ENCODE measurements at regions not wholly inside any gene's neighbourhood (a gene's known extent, or its start where the extent isn't known, plus 50 kb on each side); places are given as distances from the start of the nearest gene placed in this dataset.

GRCh38 chr14:43252866-43253265 lies 1254.2 kb downstream of the FSCB start:
- H3K4me1 ChIP-seq (ENCODE audit: insufficient read depth, low read length, poor library complexity, severe bottlenecking) = no peaks in the 10 kb centered on the region
- no TSS peak for BruUV-seq (replicated peaks)
- intact Hi-C loops (cut with micrococcal nuclease; ENCODE audit: unreplicated experiment) = no loop called here
- H3K4me3 ChIP-seq (ENCODE audit: low read depth, low read length, poor library complexity, severe bottlenecking) = no peak overlapping the region
- H3K36me3 ChIP-seq (ENCODE audit: insufficient read depth, low read length, poor library complexity, severe bottlenecking) = no peaks in the 10 kb centered on the region
- H3K9me3 ChIP-seq (ENCODE audit: low read depth, low read length, poor library complexity, severe bottlenecking) = no peaks in the 10 kb centered on the region
- no peak for DNase-seq (ENCODE audit: low spot score)
- H3K27ac ChIP-seq (ENCODE audit: low read depth, low read length, poor library complexity, severe bottlenecking) = no peak overlapping the region
- ChIA-PET CTCF (no interaction called here), POLR2A (ENCODE audit: low non-redundant PET) (no interaction called here)
- H3K27me3 ChIP-seq (replicated peaks; ENCODE audit: insufficient read depth, low read depth, low read length, poor library complexity) = no peaks in the 10 kb centered on the region
- TF ChIP-seq EZH2 (IDR thresholded peaks at IDR 0.05; ENCODE audit: borderline replicate concordance, low read depth, low read length, poor library complexity, severe bottlenecking) (no peak), CTCF (conservative IDR thresholded peaks at IDR 0.05; ENCODE audit: low read depth, low read length) (no peak)

GRCh38 chr14:43249591-43249990 lies 1257.5 kb downstream of the FSCB start:
- no peak overlapping the region for H3K4me3 ChIP-seq (ENCODE audit: low read depth, low read length, poor library complexity, severe bottlenecking)
- no peaks in the 10 kb centered on the region for H3K9me3 ChIP-seq (ENCODE audit: low read depth, low read length, poor library complexity, severe bottlenecking)
- H3K36me3 ChIP-seq (ENCODE audit: insufficient read depth, low read length, poor library complexity, severe bottlenecking) = no peaks in the 10 kb centered on the region
- TF ChIP-seq EZH2 (IDR thresholded peaks at IDR 0.05; ENCODE audit: borderline replicate concordance, low read depth, low read length, poor library complexity, severe bottlenecking) (no peak), CTCF (conservative IDR thresholded peaks at IDR 0.05; ENCODE audit: low read depth, low read length) (no peak)
- DNase-seq (ENCODE audit: low spot score) = no peak
- no peak overlapping the region for H3K27ac ChIP-seq (ENCODE audit: low read depth, low read length, poor library complexity, severe bottlenecking)
- intact Hi-C loops (cut with micrococcal nuclease; ENCODE audit: unreplicated experiment) = no loop called here
- ChIA-PET POLR2A (ENCODE audit: low non-redundant PET) (no interaction called here), CTCF (no interaction called here)
- no peaks in the 10 kb centered on the region for H3K27me3 ChIP-seq (replicated peaks; ENCODE audit: insufficient read depth, low read depth, low read length, poor library complexity)
- H3K4me1 ChIP-seq (ENCODE audit: insufficient read depth, low read length, poor library complexity, severe bottlenecking) = no peaks in the 10 kb centered on the region
- no TSS peak for BruUV-seq (replicated peaks)

GRCh38 chr14:43249116-43249515 lies 1258.0 kb downstream of the FSCB start:
- ChIA-PET CTCF (no interaction called here), POLR2A (ENCODE audit: low non-redundant PET) (no interaction called here)
- no peak overlapping the region for H3K27ac ChIP-seq (ENCODE audit: low read depth, low read length, poor library complexity, severe bottlenecking)
- no peaks in the 10 kb centered on the region for H3K27me3 ChIP-seq (replicated peaks; ENCODE audit: insufficient read depth, low read depth, low read length, poor library complexity)
- BruUV-seq (replicated peaks) = no TSS peak
- no peaks in the 10 kb centered on the region for H3K4me1 ChIP-seq (ENCODE audit: insufficient read depth, low read length, poor library complexity, severe bottlenecking)
- no peak overlapping the region for H3K4me3 ChIP-seq (ENCODE audit: low read depth, low read length, poor library complexity, severe bottlenecking)
- DNase-seq (ENCODE audit: low spot score) = no peak
- H3K9me3 ChIP-seq (ENCODE audit: low read depth, low read length, poor library complexity, severe bottlenecking) = no peaks in the 10 kb centered on the region
- intact Hi-C loops (cut with micrococcal nuclease; ENCODE audit: unreplicated experiment) = no loop called here
- H3K36me3 ChIP-seq (ENCODE audit: insufficient read depth, low read length, poor library complexity, severe bottlenecking) = no peaks in the 10 kb centered on the region
- TF ChIP-seq EZH2 (IDR thresholded peaks at IDR 0.05; ENCODE audit: borderline replicate concordance, low read depth, low read length, poor library complexity, severe bottlenecking) (no peak), CTCF (conservative IDR thresholded peaks at IDR 0.05; ENCODE audit: low read depth, low read length) (no peak)
